Activated CD4-positive, alpha-beta memory T cell treated with anti-CD3 and anti-CD28 coated beads, Interleukin-2, amount 10 ng/mL, durations not matched to agents 7 days and 5 days (primary cell): ENCODE measurements at regions not wholly inside any gene's neighbourhood (a gene's known extent, or its start where the extent isn't known, plus 50 kb on each side); places are given as distances from the start of the nearest gene placed in this dataset.

ENCODE experiments used
- CTCF ChIA-PET: fragments of 350-600 bp; sonication (Branson Sonifier 250); formaldehyde crosslinking; loops from one replicate; lab custom pipeline; 2021; ENCODE audit warnings: antibody characterized with exemption, inconsistent platforms; lab: Charles Lee
- POLR2A ChIA-PET: fragments of 350-600 bp; sonication (Branson Sonifier 250); formaldehyde crosslinking; loops from one replicate; lab custom pipeline; 2021; ENCODE audit warnings: antibody characterized with exemption; lab: Charles Lee
- DNase-seq: peaks from one replicate; pipeline ENCODE4 v3.0.0-alpha.2; 2020
- H3K27ac Mint-ChIP-seq: one replicate; pipeline ENCODE4 v1.8.0; 2021; ENCODE audit warnings: mild to moderate bottlenecking, mixed read lengths
- H3K27me3 Mint-ChIP-seq: one replicate; pipeline ENCODE4 v1.8.0; 2021; ENCODE audit warnings: mixed read lengths
- H3K36me3 Mint-ChIP-seq: one replicate; pipeline ENCODE4 v1.8.0; 2021; ENCODE audit warnings: low read depth, mixed read lengths
- H3K4me1 Mint-ChIP-seq: one replicate; pipeline ENCODE4 v1.8.0; 2021; ENCODE audit warnings: mixed read lengths
- H3K4me3 Mint-ChIP-seq: one replicate; pipeline ENCODE4 v1.8.0; 2021; ENCODE audit warnings: mild to moderate bottlenecking, mixed read lengths
- H3K9me3 Mint-ChIP-seq: one replicate; pipeline ENCODE4 v1.8.0; 2021; ENCODE audit warnings: mixed read lengths

- H3K4me3 Mint-ChIP-seq, result no peak overlapping the region
- CTCF ChIA-PET, result no interaction called here
- no peaks in the 10 kb centered on the region for H3K4me1 Mint-ChIP-seq
- no peak overlapping the region for H3K27ac Mint-ChIP-seq
- no peak for DNase-seq
- H3K36me3 Mint-ChIP-seq, result no peaks in the 10 kb centered on the region
- H3K9me3 Mint-ChIP-seq, result no peaks in the 10 kb centered on the region
- POLR2A ChIA-PET, result no interaction called here
- H3K27me3 Mint-ChIP-seq, result no peaks in the 10 kb centered on the region
Observed at GRCh38 chr15:93603550-93603949, 514.5 kb upstream of the RGMA start.

GRCh38 chr15:93587059-93587521, 498.1 kb upstream of the RGMA start:
- ChIA-PET POLR2A (no interaction called here), CTCF (no interaction called here)
- H3K36me3 Mint-ChIP-seq, result no peaks in the 10 kb centered on the region
- no peaks in the 10 kb centered on the region for H3K9me3 Mint-ChIP-seq
- no peak overlapping the region for H3K27ac Mint-ChIP-seq
- no peak for DNase-seq
- no peak overlapping the region for H3K4me3 Mint-ChIP-seq
- peaks cover 4% of the 10 kb centered on the region for H3K27me3 Mint-ChIP-seq
- no peaks in the 10 kb centered on the region for H3K4me1 Mint-ChIP-seq

GRCh38 chr15:93585012-93585411, 496.0 kb upstream of the RGMA start:
- ChIA-PET CTCF (no interaction called here), POLR2A (no interaction called here)
- no peak overlapping the region for H3K27ac Mint-ChIP-seq
- no peaks in the 10 kb centered on the region for H3K36me3 Mint-ChIP-seq
- H3K9me3 Mint-ChIP-seq, result no peaks in the 10 kb centered on the region
- H3K27me3 Mint-ChIP-seq, result peaks cover 5% of the 10 kb centered on the region
- DNase-seq, result no peak
- no peaks in the 10 kb centered on the region for H3K4me1 Mint-ChIP-seq
- H3K4me3 Mint-ChIP-seq, result no peak overlapping the region

- Mint-ChIP-seq H3K4me3 (no peak overlapping the region), H3K27me3 (peaks cover 5% of the 10 kb centered on the region), H3K4me1 (no peaks in the 10 kb centered on the region), H3K27ac (no peak overlapping the region), H3K9me3 (no peaks in the 10 kb centered on the region), H3K36me3 (no peaks in the 10 kb centered on the region)
- POLR2A ChIA-PET, result no interaction called here
- no peak for DNase-seq
- CTCF ChIA-PET, result no interaction called here
Observed at GRCh38 chr15:93583968-93584367, 495.0 kb upstream of the RGMA start.

GRCh38 chr15:93583552-93583951, 494.5 kb upstream of the RGMA start:
- no peaks in the 10 kb centered on the region for H3K9me3 Mint-ChIP-seq
- ChIA-PET CTCF (interaction anchor here (0.5 kb wide), 1 partner anchor 25 kb away, joined by 4 read pairs; no protein-coding TSS in a partner anchor), POLR2A (no interaction called here)
- no peak for DNase-seq
- peaks cover 5% of the 10 kb centered on the region for H3K27me3 Mint-ChIP-seq
- no peak overlapping the region for H3K27ac Mint-ChIP-seq
- no peaks in the 10 kb centered on the region for H3K36me3 Mint-ChIP-seq
- no peaks in the 10 kb centered on the region for H3K4me1 Mint-ChIP-seq
- no peak overlapping the region for H3K4me3 Mint-ChIP-seq

- ChIA-PET POLR2A (no interaction called here), CTCF (no interaction called here)
- no peak overlapping the region for H3K27ac Mint-ChIP-seq
- H3K4me1 Mint-ChIP-seq, result peaks cover 7% of the 10 kb centered on the region
- H3K9me3 Mint-ChIP-seq, result no peaks in the 10 kb centered on the region
- no peak for DNase-seq
- no peaks in the 10 kb centered on the region for H3K36me3 Mint-ChIP-seq
- no peaks in the 10 kb centered on the region for H3K27me3 Mint-ChIP-seq
- H3K4me3 Mint-ChIP-seq, result no peak overlapping the region
Observed at GRCh38 chr15:93570527-93570926, 481.5 kb upstream of the RGMA start.

- Mint-ChIP-seq H3K27ac (no peak overlapping the region), H3K4me3 (no peak overlapping the region), H3K4me1 (peaks cover 7% of the 10 kb centered on the region), H3K27me3 (no peaks in the 10 kb centered on the region), H3K36me3 (no peaks in the 10 kb centered on the region), H3K9me3 (no peaks in the 10 kb centered on the region)
- POLR2A ChIA-PET, result no interaction called here
- CTCF ChIA-PET, result no interaction called here
- peak; percentile 18 for DNase-seq
Observed at GRCh38 chr15:93566762-93567161, 477.8 kb upstream of the RGMA start.

- H3K9me3 Mint-ChIP-seq, result no peaks in the 10 kb centered on the region
Observed at GRCh38 chr15:93565201-93565600, 476.2 kb upstream of the RGMA start.

GRCh38 chr15:93563218-93563617, 474.2 kb upstream of the RGMA start:
- Mint-ChIP-seq H3K27me3 (peaks cover 2% of the 10 kb centered on the region), H3K27ac (no peak overlapping the region), H3K36me3 (no peaks in the 10 kb centered on the region), H3K9me3 (no peaks in the 10 kb centered on the region), H3K4me3 (no peak overlapping the region), H3K4me1 (peaks cover 7% of the 10 kb centered on the region)
- no peak for DNase-seq
- ChIA-PET POLR2A (no interaction called here), CTCF (no interaction called here)

More at GRCh38 chr15:93565201-93565600, 476.2 kb upstream of the RGMA start:
- ChIA-PET CTCF (no interaction called here), POLR2A (no interaction called here)
- Mint-ChIP-seq H3K36me3 (no peaks in the 10 kb centered on the region), H3K4me1 (peaks cover 7% of the 10 kb centered on the region), H3K4me3 (no peak overlapping the region), H3K27ac (no peak overlapping the region), H3K27me3 (no peaks in the 10 kb centered on the region)
- DNase-seq, result no peak

- ChIA-PET CTCF (no interaction called here), POLR2A (no interaction called here)
- peaks cover 2% of the 10 kb centered on the region for H3K27me3 Mint-ChIP-seq
- DNase-seq, result no peak
- H3K4me1 Mint-ChIP-seq, result peaks cover 7% of the 10 kb centered on the region
- no peak overlapping the region for H3K27ac Mint-ChIP-seq
- H3K36me3 Mint-ChIP-seq, result no peaks in the 10 kb centered on the region
- H3K9me3 Mint-ChIP-seq, result no peaks in the 10 kb centered on the region
- no peak overlapping the region for H3K4me3 Mint-ChIP-seq
Observed at GRCh38 chr15:93562395-93563123, 473.5 kb upstream of the RGMA start.

GRCh38 chr15:93557696-93558095, 468.7 kb upstream of the RGMA start:
- H3K27ac Mint-ChIP-seq, result no peak overlapping the region
- DNase-seq, result no peak
- peaks cover 2% of the 10 kb centered on the region for H3K27me3 Mint-ChIP-seq
- no peaks in the 10 kb centered on the region for H3K36me3 Mint-ChIP-seq
- H3K4me3 Mint-ChIP-seq, result no peak overlapping the region
- no peaks in the 10 kb centered on the region for H3K9me3 Mint-ChIP-seq
- CTCF ChIA-PET, result no interaction called here
- H3K4me1 Mint-ChIP-seq, result no peaks in the 10 kb centered on the region
- POLR2A ChIA-PET, result no interaction called here

GRCh38 chr15:93553167-93553935, 464.3 kb upstream of the RGMA start:
- H3K4me3 Mint-ChIP-seq, result no peak overlapping the region
- no peak for DNase-seq
- H3K4me1 Mint-ChIP-seq, result no peaks in the 10 kb centered on the region
- H3K27ac Mint-ChIP-seq, result no peak overlapping the region
- POLR2A ChIA-PET, result no interaction called here
- CTCF ChIA-PET, result no interaction called here
- H3K27me3 Mint-ChIP-seq, result no peaks in the 10 kb centered on the region
- no peaks in the 10 kb centered on the region for H3K36me3 Mint-ChIP-seq
- no peaks in the 10 kb centered on the region for H3K9me3 Mint-ChIP-seq

GRCh38 chr15:93543093-93543492, 454.1 kb upstream of the RGMA start:
- H3K27ac Mint-ChIP-seq, result no peak overlapping the region
- CTCF ChIA-PET, result no interaction called here
- H3K4me3 Mint-ChIP-seq, result no peak overlapping the region
- no peaks in the 10 kb centered on the region for H3K36me3 Mint-ChIP-seq
- POLR2A ChIA-PET, result no interaction called here
- H3K4me1 Mint-ChIP-seq, result no peaks in the 10 kb centered on the region
- no peaks in the 10 kb centered on the region for H3K27me3 Mint-ChIP-seq
- DNase-seq, result no peak
- no peaks in the 10 kb centered on the region for H3K9me3 Mint-ChIP-seq
